HUES48 (cell line): ENCODE measurements at regions not wholly inside any gene's neighbourhood (a gene's known extent, or its start where the extent isn't known, plus 50 kb on each side); places are given as distances from the start of the nearest gene placed in this dataset.
"Not testable (repeated sequence)": the region's sequence is repeated elsewhere in the genome, so short reads cannot be mapped to it uniquely, and the experiment has no call there.

Source experiments
- H3K27ac ChIP-seq: one replicate; pipeline ENCODE4 v1.7.0; 2013; ENCODE audit warnings: low read depth, low read length, inconsistent platforms
- H3K27me3 ChIP-seq: 2 replicates; pipeline ENCODE4 v1.6.1; 2013; ENCODE audit warnings: mild to moderate bottlenecking, low read length; ENCODE audit not compliant: control insufficient read depth, insufficient read depth
- H3K36me3 ChIP-seq: 2 replicates; pipeline ENCODE4 v1.6.1; 2013; ENCODE audit warnings: low read length; ENCODE audit not compliant: control insufficient read depth, insufficient read depth
- H3K4me1 ChIP-seq: 2 replicates; pipeline ENCODE4 v1.6.1; 2013; ENCODE audit warnings: mild to moderate bottlenecking, low read length; ENCODE audit not compliant: control insufficient read depth, insufficient read depth
- H3K4me3 ChIP-seq: 2 replicates; pipeline ENCODE4 v1.5.1; 2013; ENCODE audit warnings: mild to moderate bottlenecking, low read depth, low read length
- H3K9ac ChIP-seq: 2 replicates; pipeline ENCODE4 v1.6.1; 2013; ENCODE audit warnings: mild to moderate bottlenecking, low read depth, low read length, moderate library complexity
- H3K9me3 ChIP-seq: 2 replicates; pipeline ENCODE4 v1.6.1; 2013; ENCODE audit warnings: low read length; ENCODE audit not compliant: control insufficient read depth, insufficient read depth

GRCh38 chr2:13681936-13682335, 950.6 kb upstream of the LRATD1 start:
- peaks cover 47% of the 10 kb centered on the region for H3K27me3 ChIP-seq
- no peak overlapping the region for H3K4me3 ChIP-seq
- no peaks in the 10 kb centered on the region for H3K4me1 ChIP-seq
- H3K9ac ChIP-seq = no peak overlapping the region
- H3K9me3 ChIP-seq = peaks cover 23% of the 10 kb centered on the region
- H3K27ac ChIP-seq = no peak overlapping the region
- H3K36me3 ChIP-seq = no peaks in the 10 kb centered on the region

- no peak overlapping the region for H3K4me3 ChIP-seq
- no peaks in the 10 kb centered on the region for H3K4me1 ChIP-seq
- H3K36me3 ChIP-seq = no peaks in the 10 kb centered on the region
- peaks cover 30% of the 10 kb centered on the region for H3K9me3 ChIP-seq
- H3K9ac ChIP-seq = no peak overlapping the region
- peaks cover 40% of the 10 kb centered on the region for H3K27me3 ChIP-seq
- no peak overlapping the region for H3K27ac ChIP-seq
Observed at GRCh38 chr2:13682540-13683272, 949.8 kb upstream of the LRATD1 start.

- peaks cover 49% of the 10 kb centered on the region for H3K9me3 ChIP-seq
- no peaks in the 10 kb centered on the region for H3K4me1 ChIP-seq
Observed at GRCh38 chr2:13686262-13686661, 946.3 kb upstream of the LRATD1 start.

GRCh38 chr2:13694673-13695072, 937.8 kb upstream of the LRATD1 start:
- Histone ChIP-seq H3K36me3 (no peaks in the 10 kb centered on the region), H3K4me3 (no peak overlapping the region), H3K9ac (no peak overlapping the region), H3K27me3 (no peaks in the 10 kb centered on the region), H3K9me3 (peaks cover 4% of the 10 kb centered on the region; the same call in 1 of the 2 replicates), H3K27ac (no peak overlapping the region), H3K4me1 (no peaks in the 10 kb centered on the region)

More at GRCh38 chr2:13686262-13686661, 946.3 kb upstream of the LRATD1 start:
- Histone ChIP-seq H3K4me3 (no peak overlapping the region), H3K27ac (no peak overlapping the region), H3K9ac (no peak overlapping the region), H3K36me3 (no peaks in the 10 kb centered on the region), H3K27me3 (peaks cover 8% of the 10 kb centered on the region; the same call in 1 of the 2 replicates)

- Histone ChIP-seq H3K4me3 (no peak overlapping the region), H3K27ac (no peak overlapping the region), H3K27me3 (no peaks in the 10 kb centered on the region), H3K36me3 (no peaks in the 10 kb centered on the region), H3K9me3 (no peaks in the 10 kb centered on the region; the same call in 1 of the 2 replicates), H3K4me1 (no peaks in the 10 kb centered on the region), H3K9ac (no peak overlapping the region)
Observed at GRCh38 chr2:13696601-13697000, 935.9 kb upstream of the LRATD1 start.

GRCh38 chr2:13698847-13699246, 933.7 kb upstream of the LRATD1 start:
- H3K36me3 ChIP-seq = no peaks in the 10 kb centered on the region
- no peak overlapping the region for H3K9ac ChIP-seq
- no peaks in the 10 kb centered on the region for H3K27me3 ChIP-seq

GRCh38 chr2:13699939-13700338, 932.6 kb upstream of the LRATD1 start:
- not testable (repeated sequence) for H3K27ac ChIP-seq, H3K27me3 ChIP-seq, H3K9ac ChIP-seq, H3K4me1 ChIP-seq, H3K4me3 ChIP-seq, H3K9me3 ChIP-seq, H3K36me3 ChIP-seq

More at GRCh38 chr2:13698847-13699246, 933.7 kb upstream of the LRATD1 start:
- Histone ChIP-seq H3K27ac (no peak overlapping the region), H3K4me1 (no peaks in the 10 kb centered on the region), H3K4me3 (no peak overlapping the region), H3K9me3 (no peaks in the 10 kb centered on the region; the same call in 1 of the 2 replicates)

- no peaks in the 10 kb centered on the region for H3K27me3 ChIP-seq
- no peaks in the 10 kb centered on the region for H3K36me3 ChIP-seq
- no peaks in the 10 kb centered on the region; the same call in 1 of the 2 replicates for H3K9me3 ChIP-seq
- no peaks in the 10 kb centered on the region for H3K4me1 ChIP-seq
- H3K27ac ChIP-seq = no peak overlapping the region
- no peak overlapping the region for H3K9ac ChIP-seq
- H3K4me3 ChIP-seq = no peak overlapping the region
Observed at GRCh38 chr2:13711154-13711553, 921.4 kb upstream of the LRATD1 start.

GRCh38 chr2:13714466-13714865, 918.1 kb upstream of the LRATD1 start:
- no peaks in the 10 kb centered on the region for H3K36me3 ChIP-seq
- no peak overlapping the region for H3K9ac ChIP-seq
- no peaks in the 10 kb centered on the region for H3K27me3 ChIP-seq
- no peak overlapping the region for H3K27ac ChIP-seq
- no peak overlapping the region for H3K4me3 ChIP-seq
- H3K4me1 ChIP-seq = no peaks in the 10 kb centered on the region
- no peaks in the 10 kb centered on the region; the same call in 1 of the 2 replicates for H3K9me3 ChIP-seq

GRCh38 chr2:13725945-13726344, 906.6 kb upstream of the LRATD1 start:
- Histone ChIP-seq H3K27me3 (no peaks in the 10 kb centered on the region), H3K9me3 (no peaks in the 10 kb centered on the region; the same call in 1 of the 2 replicates), H3K4me1 (no peaks in the 10 kb centered on the region), H3K4me3 (no peak overlapping the region), H3K36me3 (no peaks in the 10 kb centered on the region), H3K27ac (no peak overlapping the region), H3K9ac (no peak overlapping the region)

- Histone ChIP-seq H3K27ac (no peak overlapping the region), H3K4me1 (peaks cover 29% of the 10 kb centered on the region), H3K27me3 (no peaks in the 10 kb centered on the region), H3K36me3 (no peaks in the 10 kb centered on the region), H3K9me3 (peaks cover 20% of the 10 kb centered on the region), H3K4me3 (no peak overlapping the region), H3K9ac (no peak overlapping the region)
Observed at GRCh38 chr2:13745330-13745729, 887.2 kb upstream of the LRATD1 start.
